Endothelial cell (in vitro differentiated cells): ENCODE measurements at regions not wholly inside any gene's neighbourhood (a gene's known extent, or its start where the extent isn't known, plus 50 kb on each side); places are given as distances from the start of the nearest gene placed in this dataset.
"Not testable (repeated sequence)": the region's sequence is repeated elsewhere in the genome, so short reads cannot be mapped to it uniquely, and the experiment has no call there.

Experiments used
- DNase-seq: peaks from one replicate; pipeline ENCODE4 v3.0.0; 2021; ENCODE audit warnings: low spot score
- H3K27ac Mint-ChIP-seq: one replicate; pipeline ENCODE4 v1.8.0; 2021; ENCODE audit warnings: mixed read lengths, inconsistent platforms; ENCODE audit not compliant: unreplicated experiment
- H3K27me3 Mint-ChIP-seq: one replicate; pipeline ENCODE4 v1.8.0; 2021; ENCODE audit warnings: mild to moderate bottlenecking, moderate library complexity, mixed read lengths, inconsistent platforms; ENCODE audit not compliant: unreplicated experiment
- H3K36me3 Mint-ChIP-seq: one replicate; pipeline ENCODE4 v1.8.0; 2021; ENCODE audit warnings: mild to moderate bottlenecking, low read depth, mixed read lengths, inconsistent platforms; ENCODE audit not compliant: unreplicated experiment
- H3K4me1 Mint-ChIP-seq: one replicate; pipeline ENCODE4 v1.8.0; 2021; ENCODE audit warnings: mild to moderate bottlenecking, mixed read lengths, inconsistent platforms; ENCODE audit not compliant: unreplicated experiment
- H3K4me3 Mint-ChIP-seq: one replicate; pipeline ENCODE4 v1.8.0; 2021; ENCODE audit warnings: mild to moderate bottlenecking, mixed read lengths, inconsistent platforms; ENCODE audit not compliant: unreplicated experiment
- H3K9me3 Mint-ChIP-seq: one replicate; pipeline ENCODE4 v1.8.0; 2021; ENCODE audit warnings: mixed read lengths, inconsistent platforms; ENCODE audit not compliant: unreplicated experiment
- CTCF ChIP-seq: fragments of 200-600 bp; sonication (generic); IDR thresholded peaks from one replicate; pipeline ENCODE4 v1.5.0; 2021; ENCODE audit warnings: antibody characterized with exemption; ENCODE audit not compliant: unreplicated experiment

- no peaks in the 10 kb centered on the region for H3K36me3 Mint-ChIP-seq
- peaks cover 15% of the 10 kb centered on the region for H3K9me3 Mint-ChIP-seq
- H3K27ac Mint-ChIP-seq, result no peak overlapping the region
- no peak for TF ChIP-seq CTCF
- no peaks in the 10 kb centered on the region for H3K4me1 Mint-ChIP-seq
- no peak for DNase-seq
- H3K4me3 Mint-ChIP-seq, result no peak overlapping the region
- no peaks in the 10 kb centered on the region for H3K27me3 Mint-ChIP-seq
Measured at GRCh38 chr10:85407088-85407487, 959.5 kb downstream of the GRID1 start.

- H3K27ac Mint-ChIP-seq, result no peak overlapping the region
Measured at GRCh38 chr10:85408388-85408787, 958.2 kb downstream of the GRID1 start.

GRCh38 chr10:85410586-85410985 lies 956.0 kb downstream of the GRID1 start:
- not testable (repeated sequence) for H3K27me3 Mint-ChIP-seq, H3K36me3 Mint-ChIP-seq, H3K4me1 Mint-ChIP-seq, H3K4me3 Mint-ChIP-seq, H3K27ac Mint-ChIP-seq, DNase-seq
- peaks cover 22% of the 10 kb centered on the region for H3K9me3 Mint-ChIP-seq

More at GRCh38 chr10:85408388-85408787, 958.2 kb downstream of the GRID1 start:
- H3K4me1 Mint-ChIP-seq, result no peaks in the 10 kb centered on the region
- H3K4me3 Mint-ChIP-seq, result no peak overlapping the region
- DNase-seq, result no peak
- no peaks in the 10 kb centered on the region for H3K27me3 Mint-ChIP-seq
- TF ChIP-seq CTCF, result no peak
- peaks cover 15% of the 10 kb centered on the region for H3K9me3 Mint-ChIP-seq
- no peaks in the 10 kb centered on the region for H3K36me3 Mint-ChIP-seq

GRCh38 chr10:85413570-85413969 lies 953.0 kb downstream of the GRID1 start:
- H3K27me3 Mint-ChIP-seq, result peaks cover 2% of the 10 kb centered on the region
- H3K4me1 Mint-ChIP-seq, result no peaks in the 10 kb centered on the region
- no peak for DNase-seq
- no peak overlapping the region for H3K4me3 Mint-ChIP-seq
- H3K27ac Mint-ChIP-seq, result no peak overlapping the region
- H3K36me3 Mint-ChIP-seq, result no peaks in the 10 kb centered on the region
- no peak for TF ChIP-seq CTCF
- peaks cover 11% of the 10 kb centered on the region for H3K9me3 Mint-ChIP-seq

- Mint-ChIP-seq H3K9me3 (peaks cover 4% of the 10 kb centered on the region), H3K27ac (no peak overlapping the region), H3K4me1 (no peaks in the 10 kb centered on the region), H3K27me3 (peaks cover 4% of the 10 kb centered on the region), H3K4me3 (no peak overlapping the region), H3K36me3 (no peaks in the 10 kb centered on the region)
- TF ChIP-seq CTCF, result no peak
- no peak for DNase-seq
Measured at GRCh38 chr10:85420501-85421191, 945.9 kb downstream of the GRID1 start.
